Type B pancreatic cell (in vitro differentiated cells): ENCODE measurements at regions not wholly inside any gene's neighbourhood (a gene's known extent, or its start where the extent isn't known, plus 50 kb on each side); places are given as distances from the start of the nearest gene placed in this dataset.

ENCODE experiments used
- DNase-seq: peaks from one replicate; pipeline ENCODE4 v3.0.0; 2021; ENCODE audit warnings: mixed read lengths; ENCODE audit not compliant: unreplicated experiment; ENCODE audit errors: extremely low spot score
- H3K27ac Mint-ChIP-seq: 2 replicates; pipeline ENCODE4 v1.8.0; 2021; ENCODE audit warnings: mild to moderate bottlenecking, mixed read lengths
- H3K27me3 Mint-ChIP-seq: 2 replicates; pipeline ENCODE4 v1.8.0; 2021; ENCODE audit warnings: mixed read lengths
- H3K36me3 Mint-ChIP-seq: 2 replicates; pipeline ENCODE4 v1.8.0; 2021; ENCODE audit warnings: mixed read lengths
- H3K4me1 Mint-ChIP-seq: one replicate; pipeline ENCODE4 v1.8.0; 2021; ENCODE audit warnings: mixed read lengths; ENCODE audit not compliant: unreplicated experiment
- H3K4me3 Mint-ChIP-seq: 2 replicates; pipeline ENCODE4 v1.8.0; 2021; ENCODE audit warnings: mild to moderate bottlenecking, mixed read lengths
- H3K9me3 Mint-ChIP-seq: 2 replicates; pipeline ENCODE4 v1.8.0; 2021; ENCODE audit warnings: mixed read lengths
- CTCF ChIP-seq: fragments of 200-600 bp; sonication (generic); conservative IDR thresholded peaks from 2 replicates; pipeline ENCODE4 v1.5.0; 2021; ENCODE audit warnings: antibody characterized with exemption, mild to moderate bottlenecking

GRCh38 chr2:151042964-151043363, 218.7 kb downstream of the RBM43 start:
- Mint-ChIP-seq H3K4me1 (peaks cover 10% of the 10 kb centered on the region), H3K27me3 (no peaks in the 10 kb centered on the region), H3K9me3 (no peaks in the 10 kb centered on the region), H3K36me3 (no peaks in the 10 kb centered on the region), H3K4me3 (no peak overlapping the region), H3K27ac (no peak overlapping the region)
- TF ChIP-seq CTCF, result no peak
- DNase-seq, result no peak

GRCh38 chr2:151040039-151040438, 221.6 kb downstream of the RBM43 start:
- no peaks in the 10 kb centered on the region for H3K36me3 Mint-ChIP-seq
- H3K9me3 Mint-ChIP-seq, result peaks cover under 1% of the 10 kb centered on the region
- no peak for DNase-seq
- no peak for TF ChIP-seq CTCF
- H3K27me3 Mint-ChIP-seq, result no peaks in the 10 kb centered on the region
- peaks cover 10% of the 10 kb centered on the region for H3K4me1 Mint-ChIP-seq
- no peak overlapping the region for H3K27ac Mint-ChIP-seq
- H3K4me3 Mint-ChIP-seq, result no peak overlapping the region

DNA sequence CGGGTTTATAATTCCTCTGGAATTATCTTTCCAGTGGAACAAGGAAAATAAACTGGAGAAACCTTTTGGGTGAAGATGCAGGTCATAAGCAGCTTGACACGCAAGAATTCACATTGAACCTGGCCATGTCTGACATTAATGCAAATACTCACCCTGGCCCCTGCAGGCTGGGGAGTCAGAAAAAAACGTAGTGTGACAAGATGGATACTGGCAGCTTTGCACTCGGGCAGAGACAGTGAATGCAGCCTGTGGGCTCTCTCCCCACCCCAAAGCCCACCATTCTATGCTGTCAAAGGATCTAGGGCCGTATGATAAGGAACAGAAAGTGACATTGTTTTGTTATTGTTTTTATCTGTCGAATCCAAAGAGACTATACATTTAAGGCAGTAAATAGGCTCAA, 223.1 kb downstream of the RBM43 start:
- H3K27me3 Mint-ChIP-seq, result no peaks in the 10 kb centered on the region
- no peak overlapping the region for H3K27ac Mint-ChIP-seq
- no peaks in the 10 kb centered on the region for H3K36me3 Mint-ChIP-seq
- H3K4me1 Mint-ChIP-seq, result peaks cover 7% of the 10 kb centered on the region
- no peak overlapping the region for H3K4me3 Mint-ChIP-seq
- no peak for DNase-seq
- no peak for TF ChIP-seq CTCF
- H3K9me3 Mint-ChIP-seq, result peaks cover 5% of the 10 kb centered on the region

DNA sequence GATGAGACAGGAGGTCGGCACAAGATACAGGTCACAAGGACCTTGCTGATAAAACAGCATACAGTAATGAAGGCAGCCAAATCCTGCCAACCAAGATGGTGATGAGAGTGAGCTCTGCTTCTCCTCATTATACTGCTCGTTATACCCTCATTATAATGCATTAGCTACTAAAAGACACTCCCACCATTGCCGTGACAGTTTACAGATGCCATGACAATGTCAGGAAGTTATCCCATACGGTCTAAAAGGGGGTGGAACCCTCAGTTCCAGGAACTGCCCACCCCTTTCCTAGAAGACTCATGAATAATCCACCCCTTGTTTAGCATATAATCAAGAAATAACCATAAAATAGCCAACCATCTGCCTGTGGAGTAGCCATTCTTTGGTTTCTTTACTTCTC, 224.2 kb downstream of the RBM43 start:
- TF ChIP-seq CTCF, result no peak
- Mint-ChIP-seq H3K9me3 (peaks cover 5% of the 10 kb centered on the region), H3K27me3 (no peaks in the 10 kb centered on the region), H3K4me3 (no peak overlapping the region), H3K36me3 (no peaks in the 10 kb centered on the region), H3K4me1 (peaks cover 4% of the 10 kb centered on the region), H3K27ac (no peak overlapping the region)
- DNase-seq, result no peak

- H3K27me3 Mint-ChIP-seq, result no peaks in the 10 kb centered on the region
- peaks cover 12% of the 10 kb centered on the region for H3K9me3 Mint-ChIP-seq
- no peak overlapping the region for H3K27ac Mint-ChIP-seq
- H3K4me3 Mint-ChIP-seq, result no peak overlapping the region
- no peak for DNase-seq
- H3K4me1 Mint-ChIP-seq, result peaks cover 4% of the 10 kb centered on the region
- no peak for TF ChIP-seq CTCF
- H3K36me3 Mint-ChIP-seq, result no peaks in the 10 kb centered on the region
Measured at GRCh38 chr2:151033271-151034248, 228.1 kb downstream of the RBM43 start.
